HG02840 (cell line): ENCODE measurements at regions not wholly inside any gene's neighbourhood (a gene's known extent, or its start where the extent isn't known, plus 50 kb on each side); places are given as distances from the start of the nearest gene placed in this dataset.

Source experiments
- ATAC-seq: cut with Tn5 transposase; IDR thresholded peaks from one replicate; pipeline ENCODE4 v1.9.1; 2021; ENCODE audit warnings: mild to moderate bottlenecking, moderate library complexity, moderate number of reproducible peaks; ENCODE audit not compliant: unreplicated experiment, low FRiP score

GRCh38 chr20:40591536-40591935 lies 97.5 kb downstream of the MAFB start:
- ATAC-seq = no peak

GRCh38 chr20:40591119-40591518 lies 97.9 kb downstream of the MAFB start:
- no peak for ATAC-seq

DNA sequence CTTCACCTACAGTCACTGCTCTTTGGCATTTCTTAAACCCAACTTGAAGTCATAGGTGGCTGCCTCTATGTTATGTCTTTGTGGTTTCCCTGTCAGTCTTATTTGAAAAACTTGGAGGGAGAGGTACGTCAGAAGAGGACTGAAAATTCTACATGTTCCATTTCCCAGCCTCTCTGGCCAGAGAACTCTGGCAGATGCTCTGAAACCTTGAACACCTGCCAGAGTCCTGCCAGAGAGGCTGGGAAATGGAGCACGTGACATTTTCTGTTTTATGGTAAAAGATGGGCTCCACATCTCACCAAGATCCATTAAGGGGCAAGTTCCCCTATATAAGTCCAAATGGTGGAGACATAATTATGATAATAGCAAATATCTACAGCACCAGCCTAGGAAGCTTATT lies 99.5 kb downstream of the MAFB start:
- ATAC-seq = no peak

DNA sequence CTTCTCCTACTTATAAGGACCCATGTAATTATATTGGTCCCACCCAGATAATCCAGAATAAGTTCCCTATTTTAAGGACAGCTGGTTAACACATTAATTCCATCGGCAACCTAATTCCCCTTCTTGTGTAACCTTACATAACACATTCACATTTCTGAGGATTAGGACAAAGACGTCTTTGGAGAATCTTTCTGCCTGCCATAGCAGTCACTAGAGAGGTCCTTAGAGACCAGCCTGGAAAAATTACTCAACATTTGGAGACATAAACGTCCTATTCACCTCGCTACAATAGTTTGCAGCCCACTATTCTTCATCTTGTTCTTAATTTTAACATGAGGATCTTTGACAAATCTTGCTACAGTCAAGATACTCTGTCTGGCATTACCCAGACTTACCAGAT lies 100.1 kb downstream of the MAFB start:
- ATAC-seq = no peak

GRCh38 chr20:40587038-40587437 lies 102.0 kb downstream of the MAFB start:
- ATAC-seq = no peak

- no peak for ATAC-seq
Observed at GRCh38 chr20:40584130-40584809, 104.8 kb downstream of the MAFB start.

GRCh38 chr20:40583636-40584035 lies 105.4 kb downstream of the MAFB start:
- no peak for ATAC-seq

- ATAC-seq = no peak
Observed at GRCh38 chr20:40583205-40583604, 105.8 kb downstream of the MAFB start.

DNA sequence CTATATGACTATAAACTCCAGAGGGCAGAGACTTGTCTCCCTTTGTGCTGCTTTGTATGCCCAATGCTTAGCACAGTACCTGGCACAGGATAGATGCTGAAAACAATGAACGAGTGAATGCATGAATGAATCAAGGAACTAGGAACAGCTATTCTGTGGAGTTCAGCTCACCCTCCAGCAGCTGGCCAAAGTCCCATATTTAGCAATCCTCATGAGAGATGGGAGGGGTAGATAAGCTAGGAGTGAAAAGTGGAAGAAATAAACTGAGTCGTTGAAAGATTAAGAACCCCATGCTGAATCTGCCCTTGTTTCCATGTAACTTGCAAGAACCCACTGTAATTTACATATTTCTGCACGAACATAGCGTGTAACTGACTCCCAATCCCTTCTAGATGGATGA lies 106.5 kb downstream of the MAFB start:
- no peak for ATAC-seq

DNA sequence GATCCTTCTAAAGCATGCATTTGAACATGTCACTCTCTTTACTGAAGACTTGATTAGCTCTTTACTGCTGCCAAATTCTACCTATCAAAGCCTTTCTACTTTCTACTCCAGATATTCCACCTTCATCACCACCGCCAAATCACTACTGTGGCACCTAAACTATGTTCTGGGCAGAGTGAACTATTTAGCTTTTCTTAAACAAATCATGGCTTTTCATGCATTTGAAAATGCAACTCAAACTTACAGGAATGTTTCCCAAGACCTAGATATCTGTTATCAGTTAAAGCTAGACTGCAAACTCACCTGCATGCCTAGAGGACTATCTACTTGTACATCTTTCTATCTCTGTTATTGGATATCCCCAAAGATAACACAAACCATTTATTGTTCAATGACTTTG lies 109.3 kb downstream of the MAFB start:
- no peak for ATAC-seq

GRCh38 chr20:40578961-40579360 lies 110.1 kb downstream of the MAFB start:
- no peak for ATAC-seq

- no peak for ATAC-seq
Observed at GRCh38 chr20:40575851-40576250, 113.2 kb downstream of the MAFB start.

DNA sequence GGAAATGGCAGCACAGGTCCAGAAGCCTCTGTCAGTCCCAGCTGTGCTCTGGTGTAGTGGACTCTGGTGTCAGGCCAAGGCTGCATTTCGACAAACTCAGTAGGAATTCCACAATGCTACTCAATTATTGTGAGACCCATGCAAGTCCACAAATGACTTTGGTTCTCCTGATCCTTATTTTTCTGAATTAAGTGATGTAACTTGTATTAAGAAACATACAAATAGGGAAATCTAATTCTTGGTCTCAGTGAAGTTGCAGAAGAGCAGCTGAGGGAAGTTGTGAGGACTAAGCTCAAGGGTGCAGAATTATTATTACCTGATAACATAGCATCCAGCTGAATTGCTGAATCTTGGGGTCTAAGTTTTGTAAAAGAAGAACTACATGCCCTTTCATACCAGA lies 116.8 kb downstream of the MAFB start:
- ATAC-seq = no peak

- no peak for ATAC-seq
Observed at GRCh38 chr20:40571639-40572038, 117.4 kb downstream of the MAFB start.

GRCh38 chr20:40568200-40568599 lies 120.8 kb downstream of the MAFB start:
- no peak for ATAC-seq

DNA sequence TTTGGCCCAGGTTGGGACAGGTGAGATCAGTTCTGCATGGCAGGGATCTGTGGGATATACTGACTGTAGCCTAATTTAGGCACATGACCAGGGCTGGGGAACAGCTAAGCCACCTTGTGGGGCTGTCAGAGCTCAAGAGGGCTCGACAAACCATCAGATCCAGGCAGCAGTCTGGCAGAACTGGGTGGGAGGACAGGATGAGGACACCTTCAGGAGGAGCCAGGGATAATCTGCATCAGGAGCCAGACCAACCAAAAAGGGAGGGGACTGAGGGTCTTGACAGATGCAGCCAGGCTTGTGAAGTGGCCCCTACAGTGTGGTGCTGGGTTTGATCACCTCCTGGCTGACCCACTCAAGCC lies 123.4 kb downstream of the MAFB start:
- no peak for ATAC-seq

DNA sequence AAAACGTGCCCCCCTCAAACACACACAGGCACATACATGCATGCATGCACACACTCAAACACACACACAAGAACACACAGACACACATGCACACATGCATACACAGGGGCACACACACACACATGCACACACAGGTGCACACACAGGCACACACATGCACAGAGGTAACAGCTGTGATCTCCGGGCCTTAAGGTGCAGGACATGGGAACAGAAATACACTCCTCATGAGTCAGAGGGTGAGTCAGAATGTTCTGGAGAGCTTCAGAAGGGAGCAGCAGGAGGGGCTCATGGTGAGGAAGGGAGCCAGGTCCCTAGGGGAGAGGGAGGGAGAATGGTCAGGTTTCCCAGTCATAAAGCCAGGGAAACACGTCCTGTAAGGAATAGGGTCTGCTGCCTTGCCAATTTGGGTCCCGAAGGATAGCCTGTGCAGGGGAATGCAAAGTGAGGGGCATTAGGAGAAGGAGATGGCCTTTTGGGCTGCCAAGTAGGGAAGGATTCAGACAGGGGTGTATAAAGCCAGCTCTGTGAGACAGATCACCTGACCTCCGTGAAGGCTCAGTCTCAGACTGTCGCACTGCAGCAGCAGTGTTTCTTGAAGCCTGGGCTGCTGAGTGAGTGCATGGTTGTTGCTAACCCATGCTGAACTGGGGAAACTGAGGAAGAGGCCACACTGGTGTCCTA lies 123.9 kb downstream of the MAFB start:
- ATAC-seq = no peak

DNA sequence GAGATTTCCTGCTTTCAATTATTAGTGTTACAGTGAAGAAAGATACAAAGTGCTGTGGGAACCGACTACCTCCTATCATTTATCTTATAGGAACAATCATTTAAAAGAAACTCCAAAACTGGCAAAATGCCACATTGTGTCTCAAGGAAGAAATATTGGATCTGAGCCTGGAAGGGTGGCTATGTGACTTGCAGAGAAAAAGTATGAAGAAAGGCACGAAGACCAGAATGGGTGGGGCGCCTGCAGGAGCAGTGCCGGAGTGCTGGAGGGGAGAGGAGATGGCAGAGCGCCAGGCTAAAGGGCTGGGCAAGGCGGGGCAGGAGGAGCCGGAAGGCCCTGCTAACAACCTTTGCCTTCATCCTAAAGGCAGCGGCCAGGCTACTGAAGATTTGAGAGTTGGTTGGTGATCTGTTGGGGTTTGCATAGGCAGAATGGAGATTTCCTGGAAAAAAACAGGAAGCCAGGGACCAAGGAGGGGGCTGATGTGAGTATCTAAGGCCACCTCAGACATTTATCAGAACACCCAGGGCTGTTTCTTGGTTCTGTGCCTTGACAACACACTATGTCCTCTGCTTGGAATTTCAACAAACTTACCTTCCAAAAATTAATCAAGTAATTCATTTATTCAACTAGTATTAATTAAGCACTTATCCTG lies 125.6 kb downstream of the MAFB start:
- ATAC-seq = no peak

DNA sequence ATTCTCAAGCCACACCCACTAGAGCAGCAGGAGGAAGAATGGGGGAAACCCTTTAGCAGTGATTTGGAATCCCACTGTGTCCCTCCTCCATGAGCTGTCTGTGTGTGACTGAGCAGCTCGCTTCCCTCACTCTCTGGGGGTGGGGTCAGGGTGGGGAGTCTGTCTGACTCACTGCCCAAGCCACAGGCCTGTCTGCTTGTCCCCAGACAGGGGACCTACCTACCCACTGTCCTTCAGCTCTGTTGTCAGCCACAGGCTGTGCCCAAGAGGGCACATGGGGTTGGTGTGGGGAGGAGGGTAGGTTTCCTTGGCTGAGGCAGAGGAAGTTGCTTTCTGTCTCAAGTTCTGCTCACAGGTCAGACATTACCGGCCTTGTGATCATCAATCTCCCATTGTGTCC lies 127.0 kb downstream of the MAFB start:
- no peak for ATAC-seq

- ATAC-seq = no peak
Observed at GRCh38 chr20:40561187-40561586, 127.8 kb downstream of the MAFB start.

- no peak for ATAC-seq
Observed at GRCh38 chr20:40558212-40558611, 130.8 kb downstream of the MAFB start.

- ATAC-seq = no peak
Observed at GRCh38 chr20:40551125-40551530, 137.9 kb downstream of the MAFB start.
